ENCODE measurements at regions not wholly inside any gene's neighbourhood (a gene's known extent, or its start where the extent isn't known, plus 50 kb on each side); places are given as distances from the start of the nearest gene placed in this dataset.
A peak's percentile ranks its signal among the peaks of the same experiment; 100 is the strongest.

- 0 to 100% (median 46%) methylated on average over 1 to 2 of the region's 2 CpGs; no CpG with 5 or more reads in 3 of the 10 experiments for WGBS, 10 experiments
- in situ Hi-C loops (cut with MboI; ENCODE audit: low pct_unique_long_range_greater_than_20kb in 2 of 9, low sequenced_read_pairs in 9 of 9, unreplicated experiment in 9 of 9), result no loop called here
- H3K27ac ChIP-seq, result no peak overlapping the region
- peaks cover 7 to 12% of the 10 kb centered on the region in 2 donors for H3K4me1 ChIP-seq (replicated peaks in 1 of 2)
- no peak overlapping the region for H3K4me3 ChIP-seq
- no peak for ATAC-seq (replicated peaks in 6 of 8)
Measured at GRCh38 chr3:18774319-18775088, 349.4 kb upstream of the SATB1 start.

GRCh38 chr3:18772699-18773305, 347.7 kb upstream of the SATB1 start:
- peaks cover 7 to 12% of the 10 kb centered on the region in 2 donors for H3K4me1 ChIP-seq (replicated peaks in 1 of 2)
- H3K27ac ChIP-seq, result no peak overlapping the region
- in situ Hi-C loops (cut with MboI; ENCODE audit: low pct_unique_long_range_greater_than_20kb in 2 of 9, low sequenced_read_pairs in 9 of 9, unreplicated experiment in 9 of 9), result no loop called here
- no peak for ATAC-seq (replicated peaks in 6 of 8)
- H3K4me3 ChIP-seq, result no peak overlapping the region

GRCh38 chr3:18771931-18772330, 346.8 kb upstream of the SATB1 start:
- ATAC-seq (replicated peaks in 6 of 8), result no peak
- H3K4me3 ChIP-seq, result no peak overlapping the region
- 0 to 100% (median 83%) methylated on average over 1 of the region's 1 CpG; no CpG with 5 or more reads in 7 of the 10 experiments for WGBS, 10 experiments
- H3K27ac ChIP-seq, result no peak overlapping the region
- in situ Hi-C loops (cut with MboI; ENCODE audit: low pct_unique_long_range_greater_than_20kb in 2 of 9, low sequenced_read_pairs in 9 of 9, unreplicated experiment in 9 of 9), result no loop called here
- H3K4me1 ChIP-seq (replicated peaks in 1 of 2), result peaks cover 7 to 12% of the 10 kb centered on the region in 2 donors

GRCh38 chr3:18770800-18771199, 345.7 kb upstream of the SATB1 start:
- Histone ChIP-seq H3K4me1 (replicated peaks in 1 of 2) (peaks cover 7 to 11% of the 10 kb centered on the region in 2 donors), H3K4me3 (no peak overlapping the region), H3K27ac (no peak overlapping the region)
- in situ Hi-C loops (cut with MboI; ENCODE audit: low pct_unique_long_range_greater_than_20kb in 2 of 9, low sequenced_read_pairs in 9 of 9, unreplicated experiment in 9 of 9), result no loop called here
- WGBS, 10 experiments, result 0 to 100% (median 51%) methylated on average over 1 to 2 of the region's 2 CpGs; no CpG with 5 or more reads in 2 of the 10 experiments
- ATAC-seq (replicated peaks in 6 of 8), result no peak

GRCh38 chr3:18767756-18768303, 342.7 kb upstream of the SATB1 start:
- no peak overlapping the region for H3K27ac ChIP-seq
- WGBS, 10 experiments, result 11 to 100% (median 83%) methylated on average over 1 to 6 of the region's 6 CpGs; no CpG with 5 or more reads in 1 of the 10 experiments
- peaks cover 2 to 5% of the 10 kb centered on the region in 2 donors for H3K4me1 ChIP-seq (replicated peaks in 1 of 2)
- in situ Hi-C loops (cut with MboI; ENCODE audit: low pct_unique_long_range_greater_than_20kb in 2 of 9, low sequenced_read_pairs in 9 of 9, unreplicated experiment in 9 of 9), result no loop called here
- ATAC-seq (replicated peaks in 6 of 8), result no peak
- no peak overlapping the region for H3K4me3 ChIP-seq

GRCh38 chr3:18766974-18767373, 341.8 kb upstream of the SATB1 start:
- ATAC-seq (replicated peaks in 6 of 8), result no peak
- WGBS, 10 experiments, result 10 to 100% (median 59%) methylated on average over 1 to 2 of the region's 2 CpGs; no CpG with 5 or more reads in 1 of the 10 experiments
- Histone ChIP-seq H3K4me1 (replicated peaks in 1 of 2) (peaks cover 2 to 5% of the 10 kb centered on the region in 2 donors), H3K27ac (no peak overlapping the region), H3K4me3 (no peak overlapping the region)
- in situ Hi-C loops (cut with MboI; ENCODE audit: low pct_unique_long_range_greater_than_20kb in 2 of 9, low sequenced_read_pairs in 9 of 9, unreplicated experiment in 9 of 9), result no loop called here

- ATAC-seq (replicated peaks in 6 of 8), result no peak
- Histone ChIP-seq H3K4me1 (replicated peaks in 1 of 2) (peaks cover 2 to 5% of the 10 kb centered on the region in 2 donors), H3K4me3 (no peak overlapping the region), H3K27ac (no peak overlapping the region)
- 20 to 100% (median 75%) methylated on average over 1 of the region's 1 CpG; no CpG with 5 or more reads in 4 of the 10 experiments for WGBS, 10 experiments
- in situ Hi-C loops (cut with MboI; ENCODE audit: low pct_unique_long_range_greater_than_20kb in 2 of 9, low sequenced_read_pairs in 9 of 9, unreplicated experiment in 9 of 9), result no loop called here
Measured at GRCh38 chr3:18765662-18766061, 340.5 kb upstream of the SATB1 start.

GRCh38 chr3:18765161-18765560, 340.0 kb upstream of the SATB1 start:
- in situ Hi-C loops (cut with MboI; ENCODE audit: low pct_unique_long_range_greater_than_20kb in 2 of 9, low sequenced_read_pairs in 9 of 9, unreplicated experiment in 9 of 9), result no loop called here
- H3K27ac ChIP-seq, result no peak overlapping the region
- H3K4me3 ChIP-seq, result no peak overlapping the region
- 37 to 61% (median 47%) methylated on average over 2 to 5 of the region's 5 CpGs; no CpG with 5 or more reads in 1 of the 10 experiments for WGBS, 10 experiments
- ATAC-seq (replicated peaks in 6 of 8), result peak in 5 of 8 experiments; percentile 70 to 97 (median 86)
- peaks cover 2 to 5% of the 10 kb centered on the region in 2 donors for H3K4me1 ChIP-seq (replicated peaks in 1 of 2)

GRCh38 chr3:18761530-18761929, 336.4 kb upstream of the SATB1 start:
- no peak for ATAC-seq (replicated peaks in 6 of 8)
- 9 to 100% (median 64%) methylated on average over 2 to 4 of the region's 5 CpGs; no CpG with 5 or more reads in 2 of the 10 experiments for WGBS, 10 experiments
- in situ Hi-C loops (cut with MboI; ENCODE audit: low pct_unique_long_range_greater_than_20kb in 2 of 9, low sequenced_read_pairs in 9 of 9, unreplicated experiment in 9 of 9), result no loop called here
- Histone ChIP-seq H3K4me1 (replicated peaks in 1 of 2) (peaks cover 2 to 5% of the 10 kb centered on the region in 2 donors), H3K27ac (no peak overlapping the region), H3K4me3 (no peak overlapping the region)

- no peak overlapping the region for H3K27ac ChIP-seq
- in situ Hi-C loops (cut with MboI; ENCODE audit: low pct_unique_long_range_greater_than_20kb in 2 of 9, low sequenced_read_pairs in 9 of 9, unreplicated experiment in 9 of 9), result no loop called here
- peaks cover 0 to 4% of the 10 kb centered on the region in 2 donors for H3K4me1 ChIP-seq (replicated peaks in 1 of 2)
- peak in 3 of 8 experiments; percentile 43 to 79 (median 50) for ATAC-seq (replicated peaks in 6 of 8)
- no peak overlapping the region for H3K4me3 ChIP-seq
- 17 to 100% (median 57%) methylated on average over 1 to 4 of the region's 4 CpGs; no CpG with 5 or more reads in 1 of the 10 experiments for WGBS, 10 experiments
Measured at GRCh38 chr3:18758047-18758704, 333.0 kb upstream of the SATB1 start.

- WGBS, 10 experiments, result 29 to 100% (median 95%) methylated on average over 1 to 3 of the region's 3 CpGs
- in situ Hi-C loops (cut with MboI; ENCODE audit: low pct_unique_long_range_greater_than_20kb in 2 of 9, low sequenced_read_pairs in 9 of 9, unreplicated experiment in 9 of 9), result no loop called here
- ATAC-seq (replicated peaks in 6 of 8), result no peak
Measured at GRCh38 chr3:18757476-18757875, 332.3 kb upstream of the SATB1 start.

GRCh38 chr3:18752273-18752934, 327.3 kb upstream of the SATB1 start:
- Histone ChIP-seq H3K4me1 (replicated peaks in 1 of 2) (peaks cover 0 to 14% of the 10 kb centered on the region in 2 donors), H3K27ac (no peak overlapping the region), H3K4me3 (no peak overlapping the region)
- ATAC-seq (replicated peaks in 6 of 8), result peak in 1 of 8 experiments; percentile 29
- WGBS, 10 experiments, result 9 to 100% (median 83%) methylated on average over 2 to 4 of the region's 4 CpGs; no CpG with 5 or more reads in 1 of the 10 experiments
- in situ Hi-C loops (cut with MboI; ENCODE audit: low pct_unique_long_range_greater_than_20kb in 2 of 9, low sequenced_read_pairs in 9 of 9, unreplicated experiment in 9 of 9), result no loop called here

More at GRCh38 chr3:18757476-18757875, 332.3 kb upstream of the SATB1 start:
- H3K4me3 ChIP-seq, result no peak overlapping the region
- H3K27ac ChIP-seq, result no peak overlapping the region
- H3K4me1 ChIP-seq (replicated peaks in 1 of 2), result peaks cover 0 to 11% of the 10 kb centered on the region in 2 donors

Measured in motor neuron (in vitro differentiated cells).